ENCODE measurements at regions not wholly inside any gene's neighbourhood (a gene's known extent, or its start where the extent isn't known, plus 50 kb on each side); places are given as distances from the start of the nearest gene placed in this dataset.

DNA sequence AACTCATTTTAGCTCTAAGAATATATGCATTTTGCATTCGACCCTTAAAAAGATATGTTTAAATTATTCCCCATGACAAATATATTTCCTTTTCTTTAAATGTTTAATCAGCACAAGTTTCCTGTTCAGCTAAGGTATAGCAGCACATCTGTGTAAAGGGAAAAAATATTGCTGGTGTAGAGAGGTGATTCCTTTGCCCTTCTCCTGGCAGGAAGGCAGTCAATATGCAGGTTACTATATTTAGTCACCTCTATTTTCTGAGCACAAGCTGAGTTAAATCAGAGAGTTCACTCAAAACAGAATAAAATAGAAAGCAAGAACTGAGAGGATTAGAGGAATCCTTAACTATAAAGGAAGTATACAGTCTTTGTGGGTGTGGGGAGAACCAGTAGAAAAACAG, 274.4 kb upstream of the PCSK5 start:
- H3K9me2 ChIP-seq (ENCODE audit: insufficient read depth): no peaks in the 10 kb centered on the region
- no peaks in the 10 kb centered on the region for H3K27me3 ChIP-seq (ENCODE audit: insufficient read depth, low read depth)
- peaks cover 11% of the 10 kb centered on the region; the same call in 1 of the 2 replicates for H3K4me1 ChIP-seq (replicated peaks; ENCODE audit: insufficient read depth)
- ChIA-PET POLR2A (ENCODE audit: unreplicated experiment) (no interaction called here), CTCF (no interaction called here)
- H3K27ac ChIP-seq: no peak overlapping the region
- no TSS peak for BruUV-seq (replicated peaks)
- H3K79me2 ChIP-seq (ENCODE audit: low read depth): no peaks in the 10 kb centered on the region
- H3K4me2 ChIP-seq: no peak overlapping the region; the same call in 1 of the 2 replicates
- H3F3A ChIP-seq (ENCODE audit: insufficient read depth, low read depth): no peaks in the 10 kb centered on the region
- no peak overlapping the region for H3K4me3 ChIP-seq
- no peaks in the 10 kb centered on the region for H3K36me3 ChIP-seq (ENCODE audit: low read depth)
- no peaks in the 10 kb centered on the region for H3K9me3 ChIP-seq (ENCODE audit: insufficient read depth, low read depth)
- intact Hi-C loops (cut with micrococcal nuclease; ENCODE audit: unreplicated experiment): no loop called here
- TF ChIP-seq EZH2 (IDR thresholded peaks at IDR 0.05; ENCODE audit: low read depth) (no peak), CTCF (conservative IDR thresholded peaks at IDR 0.05) (no peak)
- H2AFZ ChIP-seq: no peak overlapping the region
- H4K20me1 ChIP-seq (ENCODE audit: insufficient read depth): no peaks in the 10 kb centered on the region
- DNase-seq: no peak

- Histone ChIP-seq H3K9me2 (ENCODE audit: insufficient read depth) (no peaks in the 10 kb centered on the region), H3F3A (ENCODE audit: insufficient read depth, low read depth) (no peaks in the 10 kb centered on the region), H3K4me1 (replicated peaks; ENCODE audit: insufficient read depth) (peaks cover 11% of the 10 kb centered on the region; the same call in 1 of the 2 replicates), H4K20me1 (ENCODE audit: insufficient read depth) (no peaks in the 10 kb centered on the region), H3K79me2 (ENCODE audit: low read depth) (no peaks in the 10 kb centered on the region), H3K27me3 (ENCODE audit: insufficient read depth, low read depth) (no peaks in the 10 kb centered on the region), H3K4me3 (no peak overlapping the region), H3K9me3 (ENCODE audit: insufficient read depth, low read depth) (no peaks in the 10 kb centered on the region), H3K4me2 (no peak overlapping the region), H2AFZ (no peak overlapping the region), H3K27ac (no peak overlapping the region), H3K36me3 (ENCODE audit: low read depth) (no peaks in the 10 kb centered on the region)
- ChIA-PET CTCF (no interaction called here), POLR2A (ENCODE audit: unreplicated experiment) (no interaction called here)
- intact Hi-C loops (cut with micrococcal nuclease; ENCODE audit: unreplicated experiment): no loop called here
- no TSS peak for BruUV-seq (replicated peaks)
- DNase-seq: no peak
- no peak for TF ChIP-seq CTCF (conservative IDR thresholded peaks at IDR 0.05)
- TF ChIP-seq EZH2 (IDR thresholded peaks at IDR 0.05; ENCODE audit: low read depth): no peak
Observed at GRCh38 chr9:75616841-75617566, 273.5 kb upstream of the PCSK5 start.

DNA sequence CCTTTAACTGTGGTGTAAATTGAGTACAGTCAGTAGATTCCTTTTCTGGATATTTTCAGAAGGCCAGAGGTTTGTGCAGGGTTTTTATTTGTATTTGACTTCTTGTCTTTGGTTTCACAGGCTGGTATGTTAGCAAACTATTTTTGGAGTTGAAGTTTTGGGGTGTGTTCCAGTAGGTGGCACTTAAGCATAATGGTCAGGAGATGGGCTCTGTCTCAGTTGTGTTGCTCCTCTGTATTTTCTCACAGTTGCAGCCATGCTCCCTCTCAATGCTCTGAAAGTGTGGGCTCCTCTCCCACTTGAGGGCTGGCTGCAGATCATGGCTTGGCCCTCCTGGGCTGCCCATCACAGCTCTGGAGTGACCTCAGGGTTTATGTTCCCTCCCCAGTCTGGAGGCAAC, 267.0 kb upstream of the PCSK5 start:
- Histone ChIP-seq H2AFZ (no peak overlapping the region), H3K4me1 (replicated peaks; ENCODE audit: insufficient read depth) (no peaks in the 10 kb centered on the region), H3F3A (ENCODE audit: insufficient read depth, low read depth) (no peaks in the 10 kb centered on the region), H3K27me3 (ENCODE audit: insufficient read depth, low read depth) (no peaks in the 10 kb centered on the region), H3K9me3 (ENCODE audit: insufficient read depth, low read depth) (no peaks in the 10 kb centered on the region), H4K20me1 (ENCODE audit: insufficient read depth) (no peaks in the 10 kb centered on the region), H3K27ac (no peak overlapping the region), H3K9me2 (ENCODE audit: insufficient read depth) (no peaks in the 10 kb centered on the region), H3K4me3 (no peak overlapping the region), H3K36me3 (ENCODE audit: low read depth) (no peaks in the 10 kb centered on the region), H3K4me2 (no peak overlapping the region), H3K79me2 (ENCODE audit: low read depth) (no peaks in the 10 kb centered on the region)
- no TSS peak for BruUV-seq (replicated peaks)
- ChIA-PET CTCF (no interaction called here), POLR2A (ENCODE audit: unreplicated experiment) (no interaction called here)
- DNase-seq: no peak
- intact Hi-C loops (cut with micrococcal nuclease; ENCODE audit: unreplicated experiment): no loop called here
- TF ChIP-seq CTCF (conservative IDR thresholded peaks at IDR 0.05) (no peak), EZH2 (IDR thresholded peaks at IDR 0.05; ENCODE audit: low read depth) (no peak)
